ENCODE measurements at regions not wholly inside any gene's neighbourhood (a gene's known extent, or its start where the extent isn't known, plus 50 kb on each side); places are given as distances from the start of the nearest gene placed in this dataset.

DNA sequence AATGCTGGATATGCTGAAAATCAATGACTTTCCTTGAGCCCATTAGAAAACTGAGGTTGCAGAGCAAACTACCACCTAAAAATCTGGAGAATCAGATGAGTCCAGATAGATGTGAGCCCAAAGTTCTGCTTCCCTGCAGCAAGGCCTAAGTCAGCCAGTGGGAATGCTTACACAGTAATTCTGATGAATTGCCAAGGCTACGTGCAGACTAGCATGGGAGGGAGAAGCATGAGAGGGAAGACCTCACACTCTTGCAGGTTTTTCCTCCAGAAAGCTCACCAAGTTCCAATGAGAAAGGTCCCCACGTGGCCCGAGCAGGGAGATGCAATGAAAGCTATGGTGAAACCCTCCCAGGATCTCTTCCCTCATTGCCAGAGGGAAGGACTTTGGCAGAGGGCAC lies 104.8 kb upstream of the SIRPA start:
- DNase-seq (ENCODE audit: low read depth): no peak

DNA sequence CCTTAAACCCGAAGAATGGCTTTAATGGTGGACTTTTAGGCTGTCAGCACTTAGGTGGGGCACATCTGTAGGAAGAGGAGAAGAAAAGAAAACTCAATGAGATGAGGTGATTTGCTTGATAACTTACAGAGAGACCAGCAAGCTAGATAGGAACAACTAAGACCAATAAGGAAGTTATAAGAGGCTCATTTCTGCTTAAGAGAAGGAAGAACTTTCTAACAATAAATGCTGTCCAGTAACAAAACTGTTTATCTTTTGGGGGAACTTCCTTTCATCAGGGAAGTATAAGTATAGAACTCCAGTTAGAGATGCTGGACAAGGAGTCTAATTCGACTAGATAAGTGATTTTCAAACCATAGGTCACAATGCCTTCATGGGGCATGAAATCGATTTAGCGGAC lies 107.2 kb upstream of the SIRPA start:
- no peak for DNase-seq (ENCODE audit: low read depth)

DNA sequence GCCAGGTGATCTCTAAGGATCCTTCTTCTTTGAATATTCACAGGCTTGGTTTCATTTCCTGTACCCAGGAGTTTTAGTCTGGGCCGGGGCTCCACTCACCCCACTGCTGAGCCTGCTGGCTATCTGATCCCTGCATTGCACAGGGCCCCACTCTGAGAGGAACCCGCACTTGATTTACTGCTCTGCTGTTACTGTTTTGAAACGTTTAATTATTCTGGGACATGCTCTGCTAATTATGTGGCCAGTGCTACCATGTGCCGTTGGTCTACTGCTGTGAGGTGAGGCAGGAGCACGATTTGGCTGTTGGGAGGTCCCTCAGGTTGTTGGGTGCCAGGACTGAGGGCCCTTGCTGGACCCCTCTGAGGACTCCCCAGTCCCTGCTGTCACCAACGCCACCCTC lies 108.7 kb upstream of the SIRPA start:
- DNase-seq (ENCODE audit: low read depth): no peak

DNA sequence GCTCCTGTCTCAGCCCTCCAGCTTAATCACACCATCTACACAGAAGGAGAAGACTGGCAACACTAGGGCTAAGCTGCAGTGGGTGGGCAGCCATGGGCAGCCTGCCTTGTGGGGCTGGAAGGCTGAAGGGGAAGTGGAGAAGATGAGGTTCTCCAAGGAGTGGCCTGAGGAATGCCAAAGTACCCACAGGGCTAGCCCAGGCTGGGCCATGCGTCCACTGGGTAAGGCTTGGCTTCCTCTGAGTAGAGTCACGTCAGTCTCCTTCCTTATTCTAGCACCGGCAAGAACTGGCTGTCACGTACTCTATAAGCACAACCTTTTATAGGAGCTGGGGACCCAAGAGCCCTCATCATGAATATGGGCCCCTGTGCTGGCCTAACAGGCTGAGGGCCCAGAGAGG lies 110.6 kb upstream of the SIRPA start:
- DNase-seq (ENCODE audit: low read depth): no peak

DNA sequence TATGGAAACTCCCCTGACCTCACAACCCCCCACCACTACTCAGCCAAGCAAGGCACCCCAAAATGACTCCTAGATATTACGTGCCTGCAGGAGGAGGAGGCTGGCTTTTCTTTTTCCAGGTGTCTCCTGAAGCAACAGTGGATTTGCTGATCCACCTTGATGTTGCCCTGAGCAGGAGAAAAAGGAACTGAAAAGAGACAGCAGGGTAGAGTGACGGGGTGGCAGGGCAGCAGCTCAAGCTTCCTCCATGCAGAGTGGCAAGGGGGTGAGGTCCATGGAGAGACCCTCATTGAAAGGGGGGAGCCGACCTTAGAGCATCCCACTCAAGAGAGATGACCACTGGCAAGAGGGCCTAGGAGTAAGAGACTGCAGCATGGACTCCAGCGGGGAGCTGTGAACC lies 112.0 kb upstream of the SIRPA start:
- DNase-seq (ENCODE audit: low read depth): no peak

DNA sequence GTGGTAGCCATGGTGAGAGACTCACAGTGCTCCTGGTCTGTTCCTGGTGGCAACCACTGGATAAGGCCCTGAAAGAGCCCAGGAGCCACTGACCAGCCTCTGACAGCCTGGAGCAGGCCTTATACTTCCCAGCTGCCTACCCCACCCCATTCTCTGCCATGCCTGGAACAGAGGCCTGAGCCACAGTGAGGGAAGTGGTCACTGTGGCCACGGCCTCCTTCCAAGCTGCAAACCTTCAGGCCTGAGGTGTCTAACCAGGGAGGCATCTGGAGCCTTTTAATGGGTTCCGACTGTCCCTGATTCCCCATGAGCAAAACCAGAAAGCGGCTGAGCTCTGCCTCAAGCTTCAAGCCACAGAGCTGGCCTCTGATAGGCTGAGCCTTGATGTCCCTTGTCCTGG lies 113.0 kb upstream of the SIRPA start:
- DNase-seq (ENCODE audit: low read depth): no peak

DNA sequence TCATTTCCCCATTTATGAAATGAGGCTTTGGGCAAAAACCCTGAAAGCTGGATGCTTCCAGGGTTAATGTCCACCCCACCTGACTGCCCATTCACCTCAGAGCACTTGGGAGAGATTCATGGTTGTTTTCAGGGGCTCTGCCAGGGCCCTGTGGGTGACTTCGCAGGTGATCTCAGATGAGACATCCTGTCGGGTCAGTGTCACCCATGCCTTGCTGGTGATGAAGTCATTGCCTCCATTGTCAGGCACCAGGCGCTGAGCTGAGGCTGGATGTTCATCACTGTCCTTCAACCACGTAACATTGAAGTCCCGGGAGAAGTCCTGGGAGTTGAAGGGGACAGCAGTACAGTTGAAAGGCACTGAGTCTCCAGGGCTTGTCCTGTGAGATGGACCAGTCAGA lies 115.6 kb upstream of the SIRPA start:
- no peak for DNase-seq (ENCODE audit: low read depth)

DNA sequence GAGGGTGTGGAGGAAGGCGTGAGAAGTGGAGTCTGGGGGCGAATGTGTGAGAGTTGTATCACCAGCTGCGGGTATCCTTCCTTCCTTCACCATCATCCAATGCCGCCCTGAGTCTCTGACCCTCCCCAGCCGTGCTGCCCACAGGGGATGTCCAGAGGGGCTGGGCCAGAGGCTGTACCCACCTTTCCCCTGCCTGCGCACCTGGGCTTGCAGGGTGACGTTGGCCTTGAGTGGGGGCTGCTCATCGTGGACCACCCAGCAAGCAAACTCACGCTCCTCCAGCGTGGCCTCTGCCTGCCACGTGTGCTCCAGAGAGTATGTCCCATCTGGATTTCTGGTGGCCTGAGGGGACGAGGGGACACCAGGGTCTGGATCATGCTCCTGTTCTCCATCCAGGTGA lies 116.9 kb upstream of the SIRPA start:
- no peak for DNase-seq (ENCODE audit: low read depth)

DNA sequence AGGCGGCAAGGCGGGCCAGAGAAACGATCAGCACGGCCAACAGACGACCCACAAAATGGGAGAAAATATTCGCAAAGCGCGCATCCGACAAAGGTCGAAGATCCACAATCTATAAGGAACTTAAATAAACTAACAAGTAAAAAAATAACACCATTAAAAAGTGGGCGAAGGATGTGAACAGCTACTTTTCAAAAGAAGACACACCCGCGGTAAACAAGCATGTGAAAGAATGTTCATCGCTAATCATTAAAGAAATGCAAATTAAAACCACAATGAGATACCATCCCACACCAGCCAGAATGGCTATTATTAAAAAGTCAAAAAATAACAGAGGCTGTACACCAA lies 117.8 kb upstream of the SIRPA start:
- no peak for DNase-seq (ENCODE audit: low read depth)

DNA sequence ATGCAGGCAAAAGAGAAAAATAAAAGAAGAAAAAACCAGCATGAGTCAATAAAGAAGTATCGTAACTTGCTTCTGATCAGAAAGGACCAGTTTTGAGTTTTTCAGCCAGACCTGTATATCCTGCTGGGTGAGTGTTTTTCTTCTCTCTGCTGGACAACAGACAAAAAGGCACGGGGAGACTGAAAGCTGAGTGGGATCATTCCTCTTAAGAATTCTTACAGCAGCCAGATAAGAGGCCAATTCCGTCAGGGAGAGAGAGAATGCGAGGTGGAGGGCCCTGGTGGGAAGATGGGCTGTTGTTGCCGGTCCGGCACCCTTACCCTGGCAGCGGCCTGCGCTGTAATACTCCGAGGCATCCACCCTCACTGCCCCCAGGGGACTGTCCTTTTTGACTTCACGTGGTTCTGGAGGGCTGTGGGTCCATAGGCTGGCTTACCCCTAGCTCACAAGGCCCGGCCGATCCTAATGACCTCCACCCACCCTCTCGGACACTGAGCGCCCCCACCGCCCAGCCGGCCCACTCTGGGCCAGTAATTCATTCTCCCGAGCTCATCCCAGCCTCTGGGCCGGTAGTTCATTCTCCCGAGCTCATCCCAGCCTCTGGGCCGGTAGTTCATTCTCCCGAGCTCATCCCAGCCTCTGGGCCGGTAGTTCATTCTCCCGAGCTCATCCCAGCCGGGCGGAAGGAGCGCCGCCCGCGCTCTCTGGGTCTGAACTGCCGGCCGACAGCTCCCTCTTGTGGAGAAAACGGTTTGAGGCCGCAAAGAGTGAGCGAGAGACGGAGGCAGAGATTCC lies 118.3 kb upstream of the SIRPA start:
- peak; percentile 83 for DNase-seq (ENCODE audit: low read depth)

DNA sequence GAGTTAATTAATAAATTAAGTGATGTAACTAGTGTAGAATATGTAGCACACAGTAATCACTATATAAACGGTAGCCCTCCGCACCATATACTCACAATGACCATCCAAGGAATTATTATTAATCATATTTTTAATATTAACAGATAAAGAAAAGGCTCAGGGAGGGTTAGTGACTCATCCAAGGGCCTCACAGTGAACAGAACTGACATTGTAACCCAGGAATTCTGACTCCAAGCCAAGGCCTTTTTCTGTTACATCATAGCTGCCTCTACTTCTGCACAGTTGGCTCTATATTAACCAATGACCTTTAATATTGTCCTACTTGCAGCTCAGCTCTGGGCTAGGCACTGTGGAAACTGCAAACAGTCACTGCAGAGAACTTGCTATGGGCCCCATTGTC lies 117.5 kb upstream of the SIRPG start:
- no peak for DNase-seq (ENCODE audit: low read depth)

DNA sequence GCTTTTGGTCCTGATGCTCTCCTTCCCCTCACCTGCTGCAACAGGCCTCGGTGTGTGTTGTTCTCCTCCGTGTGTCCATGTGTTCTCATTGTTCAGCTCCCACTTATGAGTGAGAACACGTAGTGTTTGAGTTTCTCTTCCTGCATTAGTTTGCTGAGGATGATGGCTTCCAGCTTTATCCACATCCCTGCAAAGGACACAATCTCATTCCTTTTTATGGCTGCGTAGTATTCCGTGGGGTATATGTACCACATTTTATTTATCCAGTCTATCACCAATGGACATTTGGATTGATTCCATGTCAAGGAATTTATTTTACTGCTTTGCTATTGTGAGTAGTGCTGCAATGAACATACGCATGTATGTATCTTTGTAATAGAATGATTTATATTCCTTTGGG lies 116.9 kb upstream of the SIRPG start:
- no peak for DNase-seq (ENCODE audit: low read depth)

DNA sequence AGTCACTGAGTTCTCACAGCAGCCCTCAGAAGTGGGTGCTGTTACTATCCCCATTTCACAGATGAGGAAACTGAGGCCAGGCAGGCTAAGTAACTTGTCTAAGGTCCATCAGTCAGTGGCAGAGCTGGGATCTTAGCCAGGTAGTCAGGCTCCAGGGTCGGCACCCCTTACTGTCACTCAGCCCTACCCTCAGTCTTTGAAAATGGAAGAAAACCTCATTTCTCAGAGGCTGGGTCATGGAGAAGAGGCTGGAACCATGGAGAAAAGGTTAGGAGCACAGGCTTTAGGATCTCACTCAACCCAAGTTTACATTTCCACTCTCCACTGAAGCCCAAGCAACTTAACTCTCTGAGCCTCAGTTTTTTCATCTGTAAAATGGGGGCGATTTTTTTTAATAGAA lies 116.2 kb upstream of the SIRPG start:
- no peak for DNase-seq (ENCODE audit: low read depth)

DNA sequence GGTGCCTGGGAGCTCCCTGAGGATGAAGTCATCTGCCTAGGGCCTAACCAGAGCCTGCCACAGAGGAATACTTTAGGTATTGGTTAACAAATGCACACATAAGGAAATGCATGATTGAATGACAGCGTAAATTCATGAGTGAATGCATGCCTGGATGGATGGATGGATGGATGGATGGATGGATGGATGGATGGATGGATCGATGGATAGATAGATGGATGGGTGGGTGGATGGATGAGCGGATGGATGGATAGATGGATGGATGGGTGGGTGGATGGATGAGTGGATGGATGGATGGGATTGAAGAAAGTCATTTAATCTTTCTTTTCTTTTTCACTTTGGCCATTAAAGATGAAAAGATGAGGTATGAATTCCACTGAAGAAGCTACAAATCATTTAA lies 111.9 kb upstream of the SIRPG start:
- no peak for DNase-seq (ENCODE audit: low read depth)

DNA sequence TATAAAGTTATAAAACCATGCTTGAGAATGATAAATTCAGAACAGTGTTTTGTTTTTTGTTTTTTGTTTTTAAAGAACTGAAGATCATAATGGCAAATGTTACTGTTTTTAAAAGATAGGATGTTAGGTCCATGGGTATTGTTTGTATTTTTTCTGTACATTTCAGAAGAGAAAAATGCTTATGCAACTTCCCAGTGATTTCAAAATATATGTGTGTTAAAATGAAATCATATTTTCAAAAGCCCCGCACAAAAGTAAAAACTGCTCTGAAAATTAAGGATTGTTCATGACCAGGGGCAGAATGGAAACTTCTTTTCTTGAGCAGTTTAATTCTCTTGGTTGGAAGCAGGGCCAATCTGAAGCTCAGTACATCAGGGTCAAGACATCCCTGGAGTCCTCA lies 109.2 kb upstream of the SIRPG start:
- no peak for DNase-seq (ENCODE audit: low read depth)

DNA sequence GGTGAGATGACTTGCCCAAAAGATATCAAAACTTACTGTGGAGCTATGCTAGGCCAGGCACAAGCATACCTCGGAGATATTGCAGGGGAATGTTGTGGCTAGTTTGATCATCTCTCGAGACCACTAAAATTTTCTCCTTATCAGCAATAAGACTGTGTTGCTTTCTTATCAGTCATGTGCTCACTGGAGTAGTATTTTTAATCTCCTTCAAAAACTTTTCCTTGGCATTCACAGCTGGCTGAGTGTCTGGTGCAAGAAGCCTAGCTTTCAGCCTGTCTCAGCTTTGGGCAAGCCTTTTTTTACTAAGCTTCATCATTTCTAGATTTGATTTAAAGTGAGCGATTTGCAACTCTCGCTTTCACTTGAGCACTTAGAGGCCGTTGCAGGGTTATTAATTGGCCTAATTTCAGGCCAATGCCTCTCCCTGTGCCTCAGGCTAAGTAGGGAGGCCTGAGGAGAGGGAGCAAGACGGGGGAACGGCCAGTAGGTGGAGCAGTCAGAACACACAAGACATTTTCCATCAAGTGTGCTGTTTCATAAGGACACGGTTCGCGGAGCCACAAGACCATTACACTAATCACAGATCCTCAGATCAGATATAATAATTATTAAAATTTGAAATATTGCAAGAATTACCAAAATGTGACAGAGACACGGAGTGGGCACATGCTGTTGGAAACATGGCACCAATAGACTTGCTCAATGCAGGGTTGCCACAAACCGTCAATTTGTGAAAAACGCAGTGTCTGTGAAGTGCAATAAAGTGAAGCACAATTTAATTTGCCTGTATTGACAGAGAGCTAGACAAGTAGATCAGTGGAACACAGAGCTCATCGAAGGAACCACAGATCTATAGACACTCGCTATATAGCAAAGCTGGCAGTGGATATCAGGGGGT lies 106.8 kb upstream of the SIRPG start:
- peak; percentile 37 for DNase-seq (ENCODE audit: low read depth)

DNA sequence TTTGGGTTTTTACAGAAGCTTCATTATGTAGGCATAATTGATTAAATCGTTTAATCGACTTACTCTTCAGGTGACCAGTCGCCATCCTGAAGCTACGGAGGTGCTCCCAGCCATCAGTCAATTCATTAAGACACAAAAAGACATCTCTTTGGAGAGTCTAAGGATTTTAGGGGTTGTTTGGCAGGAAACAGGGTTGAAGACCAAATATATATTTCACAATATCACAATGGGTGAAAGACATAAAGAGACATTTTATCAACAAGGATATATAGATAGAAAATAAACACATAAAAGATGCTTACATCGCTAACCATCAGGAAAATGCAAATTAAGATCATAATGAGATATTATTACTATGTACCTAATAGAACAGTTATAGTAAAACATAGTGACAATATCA lies 104.0 kb upstream of the SIRPG start:
- no peak for DNase-seq (ENCODE audit: low read depth)

DNA sequence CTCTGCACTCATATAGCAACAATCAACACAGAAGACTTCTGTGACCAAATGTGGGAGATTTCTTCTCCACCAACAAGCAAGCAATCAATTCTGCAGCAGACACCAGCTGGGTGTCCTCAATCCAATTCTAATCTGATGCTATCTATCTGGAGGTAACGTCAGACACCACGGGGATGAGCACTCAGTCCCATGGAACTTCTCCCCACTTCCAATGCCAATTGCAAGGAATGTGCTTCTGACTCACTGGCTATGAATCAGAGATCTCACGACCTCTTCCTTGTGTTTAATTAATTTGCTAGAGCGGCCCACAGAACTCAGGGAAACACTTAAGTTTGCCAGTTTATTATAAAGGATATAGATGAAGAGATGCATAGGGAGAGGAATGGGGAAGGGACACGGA lies 103.5 kb upstream of the SIRPG start:
- DNase-seq (ENCODE audit: low read depth): no peak

DNA sequence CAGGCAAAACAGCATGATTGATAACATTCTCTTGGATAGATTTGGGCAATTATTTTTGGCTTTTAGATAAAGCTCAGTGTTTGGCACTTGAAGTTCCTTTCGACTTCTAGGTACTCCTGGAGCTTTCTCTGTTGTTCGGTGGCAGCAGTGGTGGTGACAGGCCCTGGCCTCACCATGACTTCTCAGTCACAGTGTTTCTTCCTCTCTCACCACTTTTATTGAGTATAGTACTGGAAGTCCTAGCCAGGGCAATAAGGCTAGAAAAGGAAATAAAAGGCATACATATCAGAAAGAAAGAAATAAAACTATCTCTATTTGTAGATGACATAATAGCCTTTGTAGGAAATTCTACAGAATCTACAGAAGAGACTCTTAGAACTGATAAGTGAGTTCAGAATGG lies 101.2 kb upstream of the SIRPG start:
- DNase-seq (ENCODE audit: low read depth): no peak

DNA sequence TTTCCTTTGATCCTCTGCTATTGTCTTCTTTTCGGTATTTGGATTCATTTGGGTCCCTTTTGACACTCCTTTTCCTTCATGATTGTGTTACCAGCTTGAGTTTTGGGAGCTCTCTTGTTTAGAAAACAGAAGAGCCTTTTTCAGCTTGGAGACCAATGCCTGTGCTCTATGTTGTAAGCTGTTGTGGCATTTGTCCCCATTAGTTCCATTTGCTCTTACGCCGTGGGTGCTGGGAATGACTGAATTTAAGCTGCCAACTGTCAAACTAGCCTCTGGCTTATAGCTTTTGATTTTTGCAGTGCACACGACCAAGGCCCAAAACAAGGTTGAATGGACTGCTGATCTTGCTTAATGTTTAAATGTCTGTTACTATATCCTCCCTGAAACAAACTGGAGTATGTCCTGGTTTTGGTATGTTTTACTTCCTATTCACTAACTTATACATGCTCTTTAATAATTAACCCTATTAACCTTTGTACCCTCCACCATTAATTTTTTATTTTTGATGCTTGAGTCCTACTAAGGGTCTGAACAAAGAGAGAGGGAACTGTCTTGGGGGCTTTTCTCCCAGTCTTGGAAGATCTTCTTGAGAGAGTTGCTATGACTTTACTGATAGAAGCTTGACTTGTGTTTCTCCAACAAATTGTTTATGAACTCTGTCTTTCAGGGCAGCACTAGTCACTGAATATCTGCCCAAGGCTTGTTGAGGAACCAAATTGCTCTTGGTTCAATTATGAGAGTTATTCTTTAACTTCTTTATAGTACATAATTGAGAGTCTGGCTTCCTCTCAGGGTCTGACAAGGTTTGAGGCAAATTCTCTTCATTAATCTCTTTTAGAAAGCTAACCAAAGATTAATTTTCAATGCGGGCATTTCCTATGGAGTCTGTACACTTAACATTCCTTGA lies 100.3 kb upstream of the SIRPG start:
- no peak for DNase-seq (ENCODE audit: low read depth)

DNA sequence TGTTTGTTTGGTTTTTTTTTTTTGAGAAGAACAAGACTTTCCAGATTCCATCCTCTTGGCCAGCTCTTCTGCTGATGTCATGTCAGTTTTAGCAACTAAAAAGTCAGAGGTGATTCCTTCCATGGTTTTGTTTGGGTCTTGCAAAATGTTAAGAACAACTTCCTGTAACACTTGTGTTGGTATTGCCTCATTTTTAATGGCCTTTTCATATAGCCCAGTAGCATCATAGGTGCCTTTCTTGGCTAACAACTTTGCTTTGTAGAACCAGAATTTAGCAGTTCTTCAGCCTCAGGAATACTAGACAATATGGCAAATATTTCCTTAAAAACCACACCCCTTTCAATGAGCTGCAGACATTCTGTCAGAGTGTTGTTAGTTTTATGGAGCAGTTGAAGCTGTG lies 99.5 kb upstream of the SIRPG start:
- DNase-seq (ENCODE audit: low read depth): no peak

DNA sequence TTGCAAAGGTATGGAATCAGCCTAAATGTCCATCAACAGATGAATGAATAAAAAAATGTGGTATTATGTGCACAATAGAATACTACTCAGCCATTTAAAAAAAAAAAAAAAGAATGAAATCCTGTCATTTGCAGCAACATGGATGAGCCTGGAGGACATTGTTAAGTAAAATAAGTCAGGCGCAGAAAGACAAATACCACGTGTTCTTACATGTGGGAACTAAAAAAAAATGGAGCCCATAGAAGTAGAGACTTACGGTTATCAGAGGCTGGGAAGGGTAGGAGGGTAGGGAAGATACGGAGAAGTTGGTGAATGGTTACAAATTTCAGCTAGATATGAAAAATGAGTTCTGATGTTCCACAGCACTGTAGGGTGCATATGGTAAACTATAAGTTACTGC lies 97.2 kb upstream of the SIRPG start:
- no peak for DNase-seq (ENCODE audit: low read depth)

DNA sequence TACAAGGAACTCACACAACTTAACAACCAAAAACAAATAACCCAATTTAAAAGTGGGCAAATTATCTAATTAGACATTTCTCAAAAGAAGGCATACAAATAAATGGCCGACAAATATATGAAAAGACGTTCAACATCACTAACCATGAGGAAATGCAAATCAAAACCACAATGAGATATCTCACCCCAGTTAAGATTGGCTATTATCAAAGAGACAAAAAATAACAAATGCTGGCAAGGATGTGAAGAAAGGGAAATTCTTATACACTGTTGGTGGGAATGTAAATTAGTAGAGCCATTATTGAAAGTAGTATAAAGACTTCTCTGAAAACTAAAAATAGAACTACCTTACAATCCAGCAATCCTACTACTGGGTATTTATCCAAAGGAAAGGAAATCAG lies 96.7 kb upstream of the SIRPG start:
- no peak for DNase-seq (ENCODE audit: low read depth)
